ENCODE measurements at regions not wholly inside any gene's neighbourhood (a gene's known extent, or its start where the extent isn't known, plus 50 kb on each side); places are given as distances from the start of the nearest gene placed in this dataset.

GRCh38 chr16:54999481-54999880 is 68.8 kb downstream of the IRX5 start:
- TF ChIP-seq, protein P1, sequence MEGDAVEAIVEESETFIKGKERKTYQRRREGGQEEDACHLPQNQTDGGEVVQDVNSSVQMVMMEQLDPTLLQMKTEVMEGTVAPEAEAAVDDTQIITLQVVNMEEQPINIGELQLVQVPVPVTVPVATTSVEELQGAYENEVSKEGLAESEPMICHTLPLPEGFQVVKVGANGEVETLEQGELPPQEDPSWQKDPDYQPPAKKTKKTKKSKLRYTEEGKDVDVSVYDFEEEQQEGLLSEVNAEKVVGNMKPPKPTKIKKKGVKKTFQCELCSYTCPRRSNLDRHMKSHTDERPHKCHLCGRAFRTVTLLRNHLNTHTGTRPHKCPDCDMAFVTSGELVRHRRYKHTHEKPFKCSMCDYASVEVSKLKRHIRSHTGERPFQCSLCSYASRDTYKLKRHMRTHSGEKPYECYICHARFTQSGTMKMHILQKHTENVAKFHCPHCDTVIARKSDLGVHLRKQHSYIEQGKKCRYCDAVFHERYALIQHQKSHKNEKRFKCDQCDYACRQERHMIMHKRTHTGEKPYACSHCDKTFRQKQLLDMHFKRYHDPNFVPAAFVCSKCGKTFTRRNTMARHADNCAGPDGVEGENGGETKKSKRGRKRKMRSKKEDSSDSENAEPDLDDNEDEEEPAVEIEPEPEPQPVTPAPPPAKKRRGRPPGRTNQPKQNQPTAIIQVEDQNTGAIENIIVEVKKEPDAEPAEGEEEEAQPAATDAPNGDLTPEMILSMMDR (IDR thresholded peaks at IDR 0.05; ENCODE audit: low read depth, low read length, poor library complexity, severe bottlenecking), result no peak
- TF ChIP-seq EZH2phosphoT487 (IDR thresholded peaks at IDR 0.05; ENCODE audit: borderline replicate concordance, low read length), result no peak

Measured in DOHH2 (cell line).